PFSK-1 (cell line): ENCODE measurements at regions not wholly inside any gene's neighbourhood (a gene's known extent, or its start where the extent isn't known, plus 50 kb on each side); places are given as distances from the start of the nearest gene placed in this dataset.

Experiments
- FOXP2 ChIP-seq: optimal IDR thresholded peaks from 2 replicates; pipeline ENCODE3; 2011; ENCODE audit warnings: borderline replicate concordance, control low read depth, inconsistent platforms; ENCODE audit not compliant: insufficient read depth; ENCODE audit errors: extremely low read length, extremely low read depth
- POLR2AphosphoS5 ChIP-seq: IDR thresholded peaks from 2 replicates; pipeline ENCODE4 v1.6.1; 2012; ENCODE audit warnings: low read depth, mild to moderate bottlenecking, control low read depth, low read length, moderate library complexity
- REST ChIP-seq, 2 experiments: IDR thresholded peaks; 2 replicates each; pipeline versions ENCODE4 v1.6.1 to v1.8.0; 2011 to 2012; ENCODE audit warnings: low read depth in 2 of 2, low read length in 2 of 2, control low read depth in 1 of 2, inconsistent platforms in 1 of 2, mild to moderate bottlenecking in 1 of 2, moderate library complexity in 1 of 2; ENCODE audit not compliant: insufficient read depth in 1 of 2
- SIN3A ChIP-seq: IDR thresholded peaks from 2 replicates; pipeline ENCODE4 v1.6.1; 2012; ENCODE audit warnings: mild to moderate bottlenecking, low read length, moderate library complexity, borderline replicate concordance; ENCODE audit not compliant: insufficient read depth
- TAF1 ChIP-seq: IDR thresholded peaks from 2 replicates; pipeline ENCODE4 v1.6.1; 2012; ENCODE audit warnings: low read length, control low read depth, borderline replicate concordance; ENCODE audit not compliant: insufficient read depth

GRCh38 chr3:109984976-109985375 lies 647.6 kb upstream of the DPPA4 start:
- TF ChIP-seq SIN3A, result no peak
- no peak for TF ChIP-seq TAF1
- TF ChIP-seq FOXP2, result no peak
- TF ChIP-seq REST (IDR thresholded peaks at IDR 0.05; ENCODE audit: insufficient read depth in 1 of 2, low read depth in 2 of 2, low read length in 2 of 2), result no peak
- TF ChIP-seq POLR2AphosphoS5, result no peak

DNA sequence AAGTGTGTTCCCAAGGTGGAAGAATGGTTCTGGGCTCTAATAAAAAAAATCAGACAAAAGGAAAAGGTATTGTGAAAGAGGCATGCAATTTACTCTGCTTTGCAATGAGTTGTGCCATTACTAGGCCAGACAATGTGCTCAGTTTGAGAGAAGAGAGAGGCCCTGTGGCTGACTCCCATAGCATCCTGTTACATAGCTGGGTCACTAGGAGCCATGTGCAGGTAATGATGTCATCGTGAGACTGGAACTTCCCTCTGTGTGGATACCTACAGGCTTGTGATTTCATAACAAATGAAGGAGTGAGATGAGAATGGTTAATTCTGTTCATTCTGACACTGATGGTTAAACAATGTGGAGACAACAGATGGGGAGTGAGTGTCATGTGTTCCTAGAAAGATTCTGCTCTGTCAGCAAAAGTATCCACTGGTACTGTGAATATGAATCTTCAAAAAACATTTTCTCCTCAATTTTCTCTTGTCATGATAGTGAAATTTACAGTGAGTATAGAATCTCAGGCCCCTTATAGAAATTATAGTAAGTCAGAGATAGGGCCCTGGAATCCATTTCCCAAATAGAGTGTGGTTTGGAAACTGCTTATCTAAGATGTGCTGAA lies 648.7 kb upstream of the DPPA4 start:
- TF ChIP-seq POLR2AphosphoS5 (no peak), SIN3A (no peak), TAF1 (no peak), FOXP2 (no peak), REST (IDR thresholded peaks at IDR 0.05; ENCODE audit: insufficient read depth in 1 of 2, low read depth in 2 of 2, low read length in 2 of 2) (no peak)

GRCh38 chr3:109994853-109995252 lies 657.5 kb upstream of the DPPA4 start:
- TF ChIP-seq SIN3A (no peak), REST (IDR thresholded peaks at IDR 0.05; ENCODE audit: insufficient read depth in 1 of 2, low read depth in 2 of 2, low read length in 2 of 2) (no peak), POLR2AphosphoS5 (no peak), FOXP2 (no peak), TAF1 (no peak)

DNA sequence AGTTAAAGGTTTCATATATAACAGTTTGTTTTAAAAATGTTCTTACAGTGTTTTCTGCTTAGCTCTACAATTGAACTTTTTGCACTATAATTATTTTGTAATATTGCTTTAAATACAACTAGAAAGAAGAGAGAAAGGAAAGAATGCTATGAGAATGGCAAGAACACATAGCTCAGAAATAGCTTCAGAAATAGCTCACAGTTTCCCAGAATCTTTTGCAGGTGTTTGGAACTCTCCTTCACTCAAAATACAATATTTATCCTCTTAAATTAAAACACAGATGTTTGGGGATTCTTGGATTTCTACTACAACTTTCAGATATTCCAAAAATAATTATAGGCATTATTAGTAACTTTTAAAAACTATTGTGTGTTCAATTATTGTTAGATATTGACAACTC lies 658.0 kb upstream of the DPPA4 start:
- TF ChIP-seq TAF1, result no peak

DNA sequence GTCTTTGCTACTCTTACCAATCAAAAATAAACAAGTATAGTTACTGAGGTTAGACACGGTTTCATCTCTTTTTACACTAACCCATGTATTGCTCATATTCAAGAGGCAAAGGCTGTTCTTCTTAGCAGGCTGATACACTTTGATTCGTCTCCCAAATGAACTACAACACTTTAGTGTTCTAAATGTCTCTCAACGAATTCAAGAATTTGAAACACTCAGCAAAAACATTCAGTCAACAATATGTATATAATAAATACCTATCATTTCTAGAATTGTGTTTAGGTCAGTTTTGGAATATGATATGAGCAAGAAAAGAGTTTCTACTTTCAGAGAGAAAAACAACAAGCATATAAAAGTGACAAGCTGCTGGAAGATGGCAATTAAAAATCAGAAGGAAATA lies 669.6 kb upstream of the DPPA4 start:
- TF ChIP-seq REST (IDR thresholded peaks at IDR 0.05; ENCODE audit: insufficient read depth in 1 of 2, low read depth in 2 of 2, low read length in 2 of 2), result no peak
- TF ChIP-seq POLR2AphosphoS5, result no peak
- TF ChIP-seq FOXP2, result no peak
- TF ChIP-seq SIN3A, result no peak
- TF ChIP-seq TAF1, result no peak
